ENCODE measurements at regions not wholly inside any gene's neighbourhood (a gene's known extent, or its start where the extent isn't known, plus 50 kb on each side); places are given as distances from the start of the nearest gene placed in this dataset.

- TF ChIP-seq NFRKB (IDR thresholded peaks at IDR 0.05) (no peak), FOXK2 (IDR thresholded peaks at IDR 0.05) (no peak), L3MBTL2 (conservative IDR thresholded peaks at IDR 0.05) (no peak), SUZ12 (IDR thresholded peaks at IDR 0.05) (no peak), ARNT (IDR thresholded peaks at IDR 0.05) (no peak), CTBP1 (IDR thresholded peaks at IDR 0.05; ENCODE audit: borderline replicate concordance) (no peak), ELF4 (IDR thresholded peaks at IDR 0.05) (no peak), PKNOX1 (IDR thresholded peaks at IDR 0.05) (no peak)
- DNase-seq (ENCODE audit: extremely low spot score), result no peak
- ChIA-PET CTCF (no interaction called here), POLR2A (no interaction called here)
Measured at GRCh38 chr12:131499160-131499863, 211.6 kb upstream of the SFSWAP start.

DNA sequence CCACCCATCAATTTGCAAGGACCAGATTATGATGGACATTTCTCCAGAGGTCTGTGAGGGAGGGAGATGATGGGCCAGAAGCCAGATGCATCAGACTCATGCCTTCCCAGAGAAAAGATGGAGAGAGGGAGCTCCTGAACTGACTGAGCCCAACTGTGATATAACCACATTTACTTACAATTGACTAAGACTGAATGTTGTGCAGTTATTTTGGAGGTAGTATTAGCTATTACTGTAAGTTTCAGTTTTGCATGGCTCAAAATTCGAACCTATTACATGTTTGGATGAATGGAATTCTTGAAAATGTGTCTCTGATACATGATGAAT lies 211.1 kb upstream of the SFSWAP start:
- DNase-seq (ENCODE audit: extremely low spot score), result no peak
- TF ChIP-seq ARNT (IDR thresholded peaks at IDR 0.05) (no peak), ELF4 (IDR thresholded peaks at IDR 0.05) (no peak), L3MBTL2 (conservative IDR thresholded peaks at IDR 0.05) (no peak), FOXK2 (IDR thresholded peaks at IDR 0.05) (no peak), FOXA1 (IDR thresholded peaks at IDR 0.05) (no peak), TARDBP (IDR thresholded peaks at IDR 0.05) (no peak), PKNOX1 (IDR thresholded peaks at IDR 0.05) (no peak), ZNF384 (IDR thresholded peaks at IDR 0.05) (no peak), FOXM1 (IDR thresholded peaks at IDR 0.05; ENCODE audit: borderline replicate concordance) (no peak), SP1 (IDR thresholded peaks at IDR 0.05) (no peak), CTBP1 (IDR thresholded peaks at IDR 0.05; ENCODE audit: borderline replicate concordance) (no peak)
- CTCF ChIA-PET, result no interaction called here
- POLR2A ChIA-PET, result no interaction called here

DNA sequence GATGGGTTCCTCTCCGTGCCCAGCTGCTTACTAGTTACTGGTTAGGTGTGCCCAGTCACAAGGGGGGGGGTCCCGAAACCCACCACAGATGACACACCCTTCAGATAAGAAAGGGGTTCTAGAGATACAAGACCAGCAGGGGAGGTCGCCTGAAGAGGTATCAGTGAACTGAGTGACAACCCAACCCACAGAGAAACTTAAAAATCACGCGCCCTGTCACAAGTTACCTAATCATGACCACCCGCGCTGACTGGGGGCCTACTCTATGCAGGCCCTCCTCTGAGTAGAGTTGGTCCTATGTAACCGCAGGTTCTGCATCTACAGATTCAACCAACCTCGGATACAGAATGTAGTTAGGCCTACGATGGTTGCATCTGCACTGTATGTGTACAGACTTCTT lies 210.3 kb upstream of the SFSWAP start:
- no peak for DNase-seq (ENCODE audit: extremely low spot score)
- ChIA-PET POLR2A (no interaction called here), CTCF (no interaction called here)
- TF ChIP-seq NFRKB (IDR thresholded peaks at IDR 0.05) (no peak), FOXK2 (IDR thresholded peaks at IDR 0.05) (no peak), SUZ12 (IDR thresholded peaks at IDR 0.05) (no peak), SP1 (IDR thresholded peaks at IDR 0.05) (no peak), ARNT (IDR thresholded peaks at IDR 0.05) (no peak), LEF1 (IDR thresholded peaks at IDR 0.05; ENCODE audit: borderline replicate concordance) (no peak), FOXA1 (IDR thresholded peaks at IDR 0.05) (no peak), HDGF (IDR thresholded peaks at IDR 0.05; ENCODE audit: borderline replicate concordance) (no peak), CTBP1 (IDR thresholded peaks at IDR 0.05; ENCODE audit: borderline replicate concordance) (no peak), BHLHE40 (IDR thresholded peaks at IDR 0.05; ENCODE audit: borderline replicate concordance) (no peak), ELF4 (IDR thresholded peaks at IDR 0.05) (no peak), L3MBTL2 (conservative IDR thresholded peaks at IDR 0.05) (no peak), PKNOX1 (IDR thresholded peaks at IDR 0.05) (no peak), FOXM1 (IDR thresholded peaks at IDR 0.05; ENCODE audit: borderline replicate concordance) (no peak), TARDBP (IDR thresholded peaks at IDR 0.05) (no peak), ZNF384 (IDR thresholded peaks at IDR 0.05) (no peak)

GRCh38 chr12:131505561-131505960 lies 205.3 kb upstream of the SFSWAP start:
- CTCF ChIA-PET, result no interaction called here
- no peak for DNase-seq (ENCODE audit: extremely low spot score)
- POLR2A ChIA-PET, result no interaction called here
- no peak for TF ChIP-seq FOXK2 (IDR thresholded peaks at IDR 0.05)
- TF ChIP-seq NFRKB (IDR thresholded peaks at IDR 0.05), result no peak
- TF ChIP-seq ARNT (IDR thresholded peaks at IDR 0.05), result no peak
- no peak for TF ChIP-seq PKNOX1 (IDR thresholded peaks at IDR 0.05)
- no peak for TF ChIP-seq SUZ12 (IDR thresholded peaks at IDR 0.05)
- TF ChIP-seq FOXA1 (IDR thresholded peaks at IDR 0.05), result no peak
- TF ChIP-seq FOXM1 (IDR thresholded peaks at IDR 0.05; ENCODE audit: borderline replicate concordance), result no peak
- no peak for TF ChIP-seq BHLHE40 (IDR thresholded peaks at IDR 0.05; ENCODE audit: borderline replicate concordance)
- TF ChIP-seq LEF1 (IDR thresholded peaks at IDR 0.05; ENCODE audit: borderline replicate concordance), result no peak
- TF ChIP-seq L3MBTL2 (conservative IDR thresholded peaks at IDR 0.05), result no peak
- no peak for TF ChIP-seq SP1 (IDR thresholded peaks at IDR 0.05)
- no peak for TF ChIP-seq HDGF (IDR thresholded peaks at IDR 0.05; ENCODE audit: borderline replicate concordance)
- no peak for TF ChIP-seq ELF4 (IDR thresholded peaks at IDR 0.05)
- TF ChIP-seq ZNF384 (IDR thresholded peaks at IDR 0.05), result no peak

- ChIA-PET CTCF (no interaction called here), POLR2A (no interaction called here)
- TF ChIP-seq BHLHE40 (IDR thresholded peaks at IDR 0.05; ENCODE audit: borderline replicate concordance) (no peak), LEF1 (IDR thresholded peaks at IDR 0.05; ENCODE audit: borderline replicate concordance) (no peak)
- DNase-seq (ENCODE audit: extremely low spot score), result no peak
Measured at GRCh38 chr12:131506426-131506825, 204.5 kb upstream of the SFSWAP start.

DNA sequence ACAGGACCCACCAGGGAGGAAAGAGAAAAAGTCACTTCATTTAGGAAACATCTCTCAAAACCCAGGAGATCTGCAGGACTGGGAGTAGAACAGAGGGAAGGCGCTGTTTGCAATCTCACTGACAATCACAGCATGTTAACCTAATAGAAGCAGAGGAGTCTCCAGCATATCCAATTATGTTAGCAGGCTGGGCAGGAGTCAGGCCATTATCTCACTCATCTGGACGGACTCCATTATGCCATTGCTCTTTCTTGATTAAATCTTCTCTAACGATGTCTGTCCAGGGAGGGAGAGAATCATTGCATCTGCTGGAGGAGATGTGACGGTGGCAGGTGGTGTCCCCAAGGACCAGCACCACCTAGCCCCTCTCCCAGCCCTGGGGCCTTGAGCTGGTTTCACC lies 203.8 kb upstream of the SFSWAP start:
- DNase-seq (ENCODE audit: extremely low spot score), result no peak
- POLR2A ChIA-PET, result no interaction called here
- CTCF ChIA-PET, result no interaction called here
- TF ChIP-seq ZNF384 (IDR thresholded peaks at IDR 0.05) (no peak), ELF4 (IDR thresholded peaks at IDR 0.05) (no peak), HDGF (IDR thresholded peaks at IDR 0.05; ENCODE audit: borderline replicate concordance) (no peak), ARNT (IDR thresholded peaks at IDR 0.05) (no peak), SP1 (IDR thresholded peaks at IDR 0.05) (no peak), LEF1 (IDR thresholded peaks at IDR 0.05; ENCODE audit: borderline replicate concordance) (no peak), CTBP1 (IDR thresholded peaks at IDR 0.05; ENCODE audit: borderline replicate concordance) (no peak), TARDBP (IDR thresholded peaks at IDR 0.05) (no peak), FOXA1 (IDR thresholded peaks at IDR 0.05) (no peak), FOXK2 (IDR thresholded peaks at IDR 0.05) (no peak), BHLHE40 (IDR thresholded peaks at IDR 0.05; ENCODE audit: borderline replicate concordance) (no peak)
